Skin of body (tissue), 1 donor: ENCODE measurements at regions not wholly inside any gene's neighbourhood (a gene's known extent, or its start where the extent isn't known, plus 50 kb on each side); places are given as distances from the start of the nearest gene placed in this dataset.
"Not testable (repeated sequence)": the region's sequence is repeated elsewhere in the genome, so short reads cannot be mapped to it uniquely, and the experiment has no call there.

Experiments
- DNase-seq: peaks from one replicate; lab custom pipeline; 2025; lab: John Stamatoyannopoulos, UW

GRCh38 chr2:179332903-179333302 is 68.3 kb upstream of the SESTD1 start:
- DNase-seq: no peak

- no peak for DNase-seq
Measured at GRCh38 chr2:179331061-179331460, 66.4 kb upstream of the SESTD1 start.

GRCh38 chr2:179322289-179322688 is 57.7 kb upstream of the SESTD1 start:
- no peak for DNase-seq

- DNase-seq: not testable (repeated sequence)
Measured at GRCh38 chr2:179321034-179321433, 56.4 kb upstream of the SESTD1 start.

- DNase-seq: not testable (repeated sequence)
Measured at GRCh38 chr2:179314729-179315128, 50.1 kb upstream of the SESTD1 start.
